HG02610 (cell line): ENCODE measurements at regions not wholly inside any gene's neighbourhood (a gene's known extent, or its start where the extent isn't known, plus 50 kb on each side); places are given as distances from the start of the nearest gene placed in this dataset.

Experiments
- ATAC-seq: cut with Tn5 transposase; IDR thresholded peaks from one replicate; pipeline ENCODE4 v1.9.1; 2021; ENCODE audit warnings: mild to moderate bottlenecking, moderate library complexity; ENCODE audit not compliant: unreplicated experiment

DNA sequence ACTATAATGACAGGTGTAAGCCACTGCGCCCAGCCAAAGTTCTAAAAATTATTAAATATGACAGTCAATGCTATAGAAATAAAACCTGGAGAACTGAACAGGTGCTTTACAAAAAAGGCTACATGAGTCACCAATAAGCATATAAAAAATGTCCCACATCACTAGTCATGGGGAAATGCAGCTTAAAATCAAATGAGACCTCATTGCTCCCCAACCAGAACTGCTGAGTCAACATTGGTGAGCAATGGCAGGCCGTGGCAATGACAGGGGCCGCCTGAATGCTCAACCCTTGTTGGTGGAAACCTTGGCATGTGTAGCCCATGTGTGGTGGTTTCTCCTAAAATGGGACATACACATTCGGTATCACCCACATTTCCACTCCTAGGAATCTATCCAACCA is 352.3 kb upstream of the KLF6 start:
- no peak for ATAC-seq

GRCh38 chr10:4136121-4136520 is 351.1 kb upstream of the KLF6 start:
- ATAC-seq: peak; percentile 64

GRCh38 chr10:4132216-4132556 is 347.2 kb upstream of the KLF6 start:
- no peak for ATAC-seq

DNA sequence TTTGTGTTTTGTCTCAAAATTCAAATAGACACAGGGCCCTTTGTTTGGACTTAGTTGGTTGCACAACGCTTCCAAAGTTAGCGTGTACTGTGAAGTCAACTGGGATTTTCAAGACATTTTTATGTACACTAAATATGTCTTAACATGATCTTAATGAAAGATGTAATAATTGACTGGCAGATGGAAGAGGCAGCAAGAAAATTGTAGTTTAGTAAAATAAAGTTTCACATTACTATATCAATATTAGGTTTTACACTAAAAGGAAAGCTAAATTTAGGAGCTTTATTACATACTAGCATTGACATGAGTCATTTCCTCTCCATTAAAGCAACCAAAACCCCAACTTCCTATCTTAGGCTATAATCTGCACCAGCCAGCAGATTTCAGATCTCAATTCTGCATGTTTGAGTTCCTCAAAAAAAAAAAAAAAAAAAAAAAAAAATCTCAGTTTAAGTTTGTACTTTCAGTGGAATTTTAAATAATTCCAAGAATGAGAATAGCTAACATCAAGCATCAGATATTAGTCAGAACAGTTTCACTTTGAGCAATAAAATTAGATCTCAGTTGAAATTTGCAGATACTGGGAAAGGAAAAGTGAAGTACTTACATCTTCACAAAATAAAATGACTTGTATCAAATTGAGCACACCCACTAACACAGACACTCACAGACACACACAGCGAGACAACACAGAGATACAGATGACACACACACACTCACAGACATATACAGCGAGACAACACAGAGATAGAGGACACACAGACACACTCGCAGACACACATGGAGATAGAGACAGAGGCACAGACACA is 346.6 kb upstream of the KLF6 start:
- ATAC-seq: peak; percentile 55

GRCh38 chr10:4130685-4131084 is 345.7 kb upstream of the KLF6 start:
- no peak for ATAC-seq

DNA sequence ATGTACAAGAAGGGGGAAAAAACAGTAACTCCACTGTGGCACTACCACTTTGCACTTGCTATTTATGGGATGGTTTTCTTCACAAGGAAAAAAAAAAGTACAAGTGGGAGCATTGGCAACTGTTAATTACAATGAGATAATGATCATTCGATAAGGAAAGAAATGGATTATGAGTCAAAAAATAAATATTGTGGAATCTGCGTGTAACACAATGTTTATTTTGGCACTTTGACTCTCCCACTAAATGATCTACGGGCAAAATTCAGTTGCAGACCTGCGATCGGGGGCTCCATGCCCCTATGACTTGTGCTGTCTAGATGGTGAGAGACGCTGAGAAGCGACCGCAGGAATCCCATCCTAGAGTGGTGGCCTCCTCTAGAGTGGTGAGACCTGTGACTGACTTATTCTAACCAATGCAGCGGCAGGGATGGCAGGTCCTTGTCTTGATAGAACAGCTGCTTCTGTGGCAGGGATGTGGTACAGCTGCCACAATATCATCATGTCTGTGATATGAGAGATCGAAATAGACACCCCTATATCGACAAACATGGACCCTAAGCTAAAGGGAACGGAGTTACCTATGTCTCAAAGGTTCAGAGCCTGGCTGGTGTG is 345.0 kb upstream of the KLF6 start:
- ATAC-seq: no peak

- ATAC-seq: peak; percentile 57
Measured at GRCh38 chr10:4127518-4128315, 342.7 kb upstream of the KLF6 start.

DNA sequence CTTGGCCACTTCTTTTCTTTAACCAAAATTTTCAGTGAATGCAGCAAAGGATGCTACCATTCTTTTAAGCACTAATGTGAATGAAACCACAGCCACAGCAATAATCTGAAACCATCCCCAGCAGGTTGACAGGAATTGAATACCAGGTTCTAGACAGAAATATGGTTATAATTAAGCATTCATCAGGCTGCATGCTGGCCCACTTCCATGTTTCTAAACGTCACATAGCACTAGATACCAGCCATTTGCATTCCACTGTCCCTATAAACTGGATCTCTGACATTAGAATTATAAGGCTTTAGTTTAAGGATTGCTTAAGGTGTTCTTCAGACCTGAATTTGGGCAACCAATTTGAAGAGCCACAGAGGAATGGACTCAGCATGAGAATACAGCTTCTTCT is 340.8 kb upstream of the KLF6 start:
- no peak for ATAC-seq

DNA sequence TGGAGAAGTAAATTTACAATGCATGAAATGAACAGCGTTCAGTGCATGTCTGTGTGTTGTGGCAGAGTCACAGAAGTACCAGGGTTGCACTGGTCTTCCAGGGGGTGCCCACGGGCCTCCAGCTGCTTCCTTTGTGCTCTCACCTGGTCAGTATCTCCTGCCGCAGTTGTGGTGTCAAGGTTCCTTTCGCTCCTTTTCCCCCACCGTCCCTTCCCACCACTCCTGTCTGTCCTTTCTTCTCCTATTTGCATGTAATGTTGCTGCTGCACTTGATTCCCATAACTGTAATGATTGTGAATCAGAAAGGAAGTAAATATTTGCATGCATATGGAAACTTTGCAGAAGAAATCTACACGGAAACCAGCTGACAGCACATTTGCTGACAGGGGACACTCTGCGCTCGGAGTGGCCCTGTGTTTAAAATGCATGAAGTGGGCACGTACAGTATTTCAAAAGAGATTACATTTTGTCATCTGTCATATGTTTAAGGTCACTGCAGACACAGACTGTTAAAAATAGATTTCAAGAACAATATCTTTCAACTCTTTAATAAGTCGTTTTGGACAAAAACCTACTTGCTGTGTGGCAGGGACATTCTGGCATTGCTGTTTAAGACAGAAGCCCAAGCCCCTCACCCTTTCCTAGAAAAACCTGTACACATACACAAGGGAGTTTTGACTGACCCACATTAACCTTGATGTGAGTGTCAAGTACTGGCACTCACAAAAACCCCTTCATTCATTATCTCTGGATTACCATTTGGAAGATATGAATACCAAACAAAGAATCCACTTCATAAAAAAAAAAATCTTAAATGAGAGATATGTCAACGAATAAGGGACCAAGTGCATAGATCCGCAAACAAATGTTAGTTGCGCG is 336.7 kb upstream of the KLF6 start:
- peak; percentile 70 for ATAC-seq

DNA sequence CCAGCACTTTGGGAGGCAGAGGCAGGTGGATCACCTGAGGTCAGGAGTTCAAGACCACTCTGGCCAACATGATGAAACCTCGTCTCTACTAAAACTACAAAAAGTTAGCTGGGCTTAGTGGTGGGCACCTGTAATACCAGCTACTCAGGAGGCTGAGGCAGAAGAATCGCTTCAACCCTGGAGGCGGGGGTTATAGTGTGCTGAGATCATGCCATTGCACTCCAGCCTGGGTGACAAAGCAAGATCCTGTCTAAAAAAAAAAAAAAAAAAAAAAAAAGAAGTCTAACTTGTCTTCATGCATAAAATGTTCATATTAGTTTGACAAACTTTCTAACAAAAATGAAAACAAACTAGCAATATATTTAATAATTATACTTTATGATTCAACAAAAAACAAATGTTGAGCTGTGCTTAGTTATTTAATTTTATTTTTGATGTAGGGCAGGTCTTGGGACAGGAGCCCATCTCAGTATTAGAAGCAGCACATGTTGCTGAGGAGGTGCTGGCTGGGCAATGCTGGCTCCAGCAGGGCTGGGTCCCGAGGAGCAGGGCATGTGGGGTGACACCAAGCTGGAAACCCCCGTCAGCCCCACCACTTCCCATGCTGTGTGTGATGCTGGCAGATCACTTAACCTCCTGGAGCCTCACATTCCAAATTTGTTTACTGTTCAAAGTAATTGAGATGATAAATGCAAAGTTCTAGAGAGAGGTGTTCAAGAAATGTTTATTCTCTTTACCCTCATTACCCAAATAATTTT is 335.3 kb upstream of the KLF6 start:
- ATAC-seq: no peak

GRCh38 chr10:4119107-4119506 is 334.1 kb upstream of the KLF6 start:
- no peak for ATAC-seq

GRCh38 chr10:4117604-4118003 is 332.6 kb upstream of the KLF6 start:
- ATAC-seq: no peak

DNA sequence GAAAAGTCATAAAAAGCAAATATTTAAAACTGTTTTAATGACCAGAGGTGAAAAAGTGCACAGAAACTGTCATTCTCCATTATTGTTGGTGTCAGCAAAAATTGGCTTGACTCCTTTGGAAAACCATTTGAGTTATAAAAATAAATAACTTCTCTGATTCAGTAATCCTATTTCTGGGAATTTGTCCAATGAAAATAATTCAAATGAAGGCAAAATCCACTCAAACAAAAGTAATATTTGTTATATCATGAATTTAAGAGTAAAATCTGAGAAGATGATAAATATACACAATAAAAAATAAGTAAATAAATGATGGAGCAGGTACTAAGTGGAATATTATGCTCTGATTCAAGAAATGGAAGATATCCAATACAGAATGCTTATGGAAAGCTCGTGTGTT is 326.6 kb upstream of the KLF6 start:
- no peak for ATAC-seq

- no peak for ATAC-seq
Measured at GRCh38 chr10:4109469-4109868, 324.5 kb upstream of the KLF6 start.

- ATAC-seq: no peak
Measured at GRCh38 chr10:4108693-4109092, 323.7 kb upstream of the KLF6 start.

- ATAC-seq: no peak
Measured at GRCh38 chr10:4107285-4107851, 322.4 kb upstream of the KLF6 start.

- ATAC-seq: no peak
Measured at GRCh38 chr10:4103603-4104002, 318.6 kb upstream of the KLF6 start.

DNA sequence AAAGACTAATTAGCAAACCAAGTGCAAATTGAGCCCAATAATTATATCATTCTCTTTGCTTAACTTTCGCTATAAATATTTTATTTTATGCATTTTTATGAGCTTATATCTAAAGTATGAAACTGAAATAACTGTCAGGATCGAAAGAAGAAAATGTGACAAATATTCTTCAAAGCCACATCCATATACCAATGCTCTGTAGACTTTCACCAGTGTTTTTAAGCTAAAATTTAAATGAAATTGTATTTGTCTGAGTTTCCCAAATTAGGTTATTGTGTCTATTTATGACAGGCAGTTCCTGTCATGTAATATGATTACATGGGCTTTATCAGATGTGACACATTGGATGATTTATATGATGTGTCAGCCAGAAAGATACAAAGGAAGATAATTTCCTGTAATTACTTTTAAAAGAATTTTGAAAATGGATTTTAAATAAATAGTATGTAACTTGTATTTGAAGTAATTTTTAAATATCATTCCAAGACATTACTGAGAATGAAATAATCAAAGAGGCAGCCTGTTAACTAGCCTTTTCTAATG is 317.9 kb upstream of the KLF6 start:
- no peak for ATAC-seq

DNA sequence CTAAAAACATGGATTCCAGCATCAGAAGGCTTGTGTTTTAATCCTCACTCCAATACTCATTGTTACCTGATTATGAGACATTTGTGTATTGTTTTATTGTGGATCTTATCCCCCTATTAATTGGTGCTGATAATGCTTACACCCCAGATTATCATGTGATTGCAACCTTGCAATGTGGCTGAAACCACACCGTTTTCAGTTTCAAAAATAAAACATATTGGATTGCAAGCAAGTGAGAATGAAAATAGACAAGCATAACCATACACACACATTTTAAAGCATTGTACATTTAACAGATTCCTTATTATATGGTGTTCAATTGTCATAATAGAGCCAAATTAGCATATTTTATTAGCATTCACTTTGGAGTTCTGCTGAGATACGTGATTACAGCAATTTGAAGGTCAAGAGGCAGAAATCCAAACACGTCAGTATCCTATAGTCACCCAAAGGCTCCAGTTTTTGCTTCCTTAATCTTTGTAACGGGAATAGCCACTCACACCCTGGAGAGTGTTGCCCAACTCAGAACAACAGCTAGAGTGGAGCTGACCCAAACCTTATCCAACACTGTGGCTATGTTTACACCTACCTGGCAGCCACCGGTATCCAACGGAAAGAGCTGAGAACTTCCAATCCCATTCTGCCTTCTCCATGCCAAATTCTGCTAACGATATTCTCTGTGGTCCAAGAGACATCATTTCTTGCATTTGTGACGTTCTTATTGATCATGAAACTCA is 317.1 kb upstream of the KLF6 start:
- no peak for ATAC-seq
